Sigmoid colon (tissue), 6 donors: ENCODE measurements at regions not wholly inside any gene's neighbourhood (a gene's known extent, or its start where the extent isn't known, plus 50 kb on each side); places are given as distances from the start of the nearest gene placed in this dataset.

Experiments used
- DNase-seq: peaks from one replicate; pipeline ENCODE4 v3.0.0-alpha.2; 2019
- H3K27ac ChIP-seq, 4 donors: fragments of 200-600 bp; sonication (generic); one replicate each; pipeline ENCODE4 v1.5.1; 2016 to 2019; ENCODE audit warnings: mild to moderate bottlenecking in 1 of 4
- H3K27me3 ChIP-seq, 3 donors: fragments of 200-600 bp; sonication (generic); one replicate each; pipeline ENCODE4 v1.5.1; 2019; ENCODE audit warnings: mild to moderate bottlenecking in 1 of 3
- H3K36me3 ChIP-seq, 4 donors: fragments of 200-600 bp; sonication (generic); one replicate each; pipeline ENCODE4 v1.5.1; 2016 to 2019
- H3K4me1 ChIP-seq, 4 donors: fragments of 200-600 bp; sonication (generic); one replicate each; pipeline ENCODE4 v1.5.1; 2017 to 2019
- H3K4me3 ChIP-seq, 4 donors: fragments of 200-600 bp; sonication (generic); one replicate each; pipeline ENCODE4 v1.5.1; 2017 to 2019; ENCODE audit warnings: mild to moderate bottlenecking in 2 of 4, moderate library complexity in 1 of 4
- H3K9me3 ChIP-seq, 4 donors: fragments of 200-600 bp in 3 of 4; sonication (generic) in 3 of 4; one replicate each; pipeline versions ENCODE4 v1.5.1 to v1.6.1; 2013 to 2019
- EP300 ChIP-seq, 4 donors: sonication (generic); formaldehyde crosslinking; IDR thresholded peaks; one replicate each; pipeline ENCODE4 v1.6.1; 2017; ENCODE audit warnings: antibody characterized with exemption in 4 of 4
- POLR2A ChIP-seq, 2 donors: fragments of 450-650 bp; IDR thresholded peaks; one replicate each; pipeline ENCODE4 v1.6.1; 2016; ENCODE audit warnings: antibody characterized with exemption in 2 of 2, mild to moderate bottlenecking in 2 of 2, moderate library complexity in 2 of 2
- POLR2AphosphoS5 ChIP-seq, 4 donors: sonication (generic); formaldehyde crosslinking; IDR thresholded peaks; one replicate each; pipeline ENCODE4 v1.6.1; 2017; ENCODE audit warnings: antibody characterized with exemption in 4 of 4
- WGBS, 2 donors: extraction: QIAGEN DNeasy Blood & Tissue Kit; methylation state at CpG; one replicate each; pipeline ENCODE4 v1.1.7; 2013; 5-methylcytosine and 5-hydroxymethylcytosine counted together
- intact Hi-C: fragments of 100-400 bp; cut with DNase I; formaldehyde crosslinking; loops from one replicate; pipeline ENCODE4 v1.15.1; 2023
- TF ChIP-seq, protein P1 (sequence below), 4 experiments: fragments of 450-650 bp in 3 of 4; fragments of 200-600 bp in 1 of 4; IDR thresholded peaks; one replicate each; pipeline ENCODE4 v1.5.1; 2016 to 2019; ENCODE audit warnings: antibody characterized with exemption in 4 of 4, mild to moderate bottlenecking in 3 of 4, moderate library complexity in 2 of 4
- donor health status: healthy with polysubstance abuse.
- donor health status: healthy.

DNA sequence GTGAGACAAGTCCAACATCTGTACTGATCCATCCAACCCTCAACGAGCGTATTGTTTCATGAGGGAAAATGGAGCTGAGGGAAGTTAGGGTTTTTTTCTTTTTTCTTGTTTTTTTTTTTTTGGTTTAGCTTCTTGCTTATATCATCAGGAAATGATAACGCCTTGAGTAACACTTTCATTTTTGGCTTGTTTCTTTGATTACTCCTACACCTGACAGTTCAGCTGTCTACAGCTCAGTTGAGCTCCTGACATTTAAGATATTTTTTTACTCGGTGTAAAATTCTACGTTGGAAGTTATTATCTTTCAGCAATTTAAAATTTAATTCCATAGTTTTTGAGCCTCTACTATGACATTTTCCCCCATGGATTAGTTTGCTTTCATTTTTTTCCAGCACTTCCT, 691.0 kb upstream of the HTR2C start:
- intact Hi-C loops, result no loop called here
- 77 to 91% methylated on average over 5 of the region's 5 CpGs for WGBS, 2 donors
- no peaks in the 10 kb centered on the region for H3K36me3 ChIP-seq

GRCh38 chrX:113892401-113892800, 691.5 kb upstream of the HTR2C start:
- Histone ChIP-seq H3K27me3 (no peaks in the 10 kb centered on the region), H3K4me3 (no peak overlapping the region), H3K36me3 (no peaks in the 10 kb centered on the region), H3K27ac (no peak overlapping the region), H3K9me3 (no peaks in the 10 kb centered on the region), H3K4me1 (no peaks in the 10 kb centered on the region)
- WGBS, 2 donors, result 91% methylated on average over 1 of the region's 1 CpG
- no peak for DNase-seq
- TF ChIP-seq POLR2A (IDR thresholded peaks at IDR 0.05), result no peak
- no peak for TF ChIP-seq EP300 (IDR thresholded peaks at IDR 0.05)
- TF ChIP-seq, protein P1, sequence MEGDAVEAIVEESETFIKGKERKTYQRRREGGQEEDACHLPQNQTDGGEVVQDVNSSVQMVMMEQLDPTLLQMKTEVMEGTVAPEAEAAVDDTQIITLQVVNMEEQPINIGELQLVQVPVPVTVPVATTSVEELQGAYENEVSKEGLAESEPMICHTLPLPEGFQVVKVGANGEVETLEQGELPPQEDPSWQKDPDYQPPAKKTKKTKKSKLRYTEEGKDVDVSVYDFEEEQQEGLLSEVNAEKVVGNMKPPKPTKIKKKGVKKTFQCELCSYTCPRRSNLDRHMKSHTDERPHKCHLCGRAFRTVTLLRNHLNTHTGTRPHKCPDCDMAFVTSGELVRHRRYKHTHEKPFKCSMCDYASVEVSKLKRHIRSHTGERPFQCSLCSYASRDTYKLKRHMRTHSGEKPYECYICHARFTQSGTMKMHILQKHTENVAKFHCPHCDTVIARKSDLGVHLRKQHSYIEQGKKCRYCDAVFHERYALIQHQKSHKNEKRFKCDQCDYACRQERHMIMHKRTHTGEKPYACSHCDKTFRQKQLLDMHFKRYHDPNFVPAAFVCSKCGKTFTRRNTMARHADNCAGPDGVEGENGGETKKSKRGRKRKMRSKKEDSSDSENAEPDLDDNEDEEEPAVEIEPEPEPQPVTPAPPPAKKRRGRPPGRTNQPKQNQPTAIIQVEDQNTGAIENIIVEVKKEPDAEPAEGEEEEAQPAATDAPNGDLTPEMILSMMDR (IDR thresholded peaks at IDR 0.05), result no peak
- no peak for TF ChIP-seq POLR2AphosphoS5 (IDR thresholded peaks at IDR 0.05)
- intact Hi-C loops, result no loop called here

More for the DNA sequence above, 691.0 kb upstream of the HTR2C start:
- Histone ChIP-seq H3K4me1 (no peaks in the 10 kb centered on the region), H3K4me3 (no peak overlapping the region), H3K27ac (no peak overlapping the region), H3K9me3 (no peaks in the 10 kb centered on the region), H3K27me3 (no peaks in the 10 kb centered on the region)
- DNase-seq, result no peak
- TF ChIP-seq, protein P1 (IDR thresholded peaks at IDR 0.05), result no peak
- no peak for TF ChIP-seq POLR2AphosphoS5 (IDR thresholded peaks at IDR 0.05)
- no peak for TF ChIP-seq POLR2A (IDR thresholded peaks at IDR 0.05)
- no peak for TF ChIP-seq EP300 (IDR thresholded peaks at IDR 0.05)

DNA sequence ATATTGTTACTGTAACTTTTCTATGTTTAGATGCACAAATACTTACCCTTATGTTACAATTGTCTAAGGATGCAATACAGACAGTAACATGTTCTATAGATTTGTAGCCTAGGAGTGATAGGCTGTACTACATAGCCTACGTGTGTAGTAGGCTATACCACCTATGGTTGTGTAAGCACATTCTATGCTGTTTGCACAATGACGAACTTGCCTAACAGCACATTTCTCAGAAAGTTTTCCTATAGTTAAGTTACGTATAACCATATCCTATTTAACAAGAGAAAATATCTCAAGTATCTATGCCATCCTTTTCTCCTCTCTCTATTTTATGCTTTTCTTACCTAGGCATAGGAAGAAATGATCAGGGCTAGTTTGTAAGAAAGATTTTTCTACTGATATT, 710.8 kb upstream of the HTR2C start:
- Histone ChIP-seq H3K9me3 (no peaks in the 10 kb centered on the region), H3K4me1 (no peaks in the 10 kb centered on the region), H3K4me3 (no peak overlapping the region), H3K27me3 (no peaks in the 10 kb centered on the region), H3K36me3 (no peaks in the 10 kb centered on the region), H3K27ac (no peak overlapping the region)
- TF ChIP-seq EP300 (IDR thresholded peaks at IDR 0.05) (no peak), POLR2A (IDR thresholded peaks at IDR 0.05) (no peak), POLR2AphosphoS5 (IDR thresholded peaks at IDR 0.05) (no peak)
- TF ChIP-seq, protein P1 (IDR thresholded peaks at IDR 0.05), result no peak
- WGBS, 2 donors, result 91 to 94% methylated on average over 3 of the region's 3 CpGs
- intact Hi-C loops, result no loop called here
- no peak for DNase-seq

- Histone ChIP-seq H3K27ac (no peak overlapping the region), H3K27me3 (no peaks in the 10 kb centered on the region), H3K4me1 (no peaks in the 10 kb centered on the region), H3K4me3 (no peak overlapping the region), H3K36me3 (no peaks in the 10 kb centered on the region), H3K9me3 (no peaks in the 10 kb centered on the region)
- no peak for DNase-seq
- intact Hi-C loops, result loop anchor here (10.0 kb wide), 1 partner anchor 64 kb away; no protein-coding TSS in a partner anchor
- no peak for TF ChIP-seq POLR2AphosphoS5 (IDR thresholded peaks at IDR 0.05)
- no peak for TF ChIP-seq POLR2A (IDR thresholded peaks at IDR 0.05)
- no peak for TF ChIP-seq EP300 (IDR thresholded peaks at IDR 0.05)
- TF ChIP-seq, protein P1 (IDR thresholded peaks at IDR 0.05), result no peak
- 69 to 89% methylated on average over 3 of the region's 3 CpGs for WGBS, 2 donors
These were observed 715.2 kb upstream of the HTR2C start for GRCh38 chrX:113868711-113869110.

DNA sequence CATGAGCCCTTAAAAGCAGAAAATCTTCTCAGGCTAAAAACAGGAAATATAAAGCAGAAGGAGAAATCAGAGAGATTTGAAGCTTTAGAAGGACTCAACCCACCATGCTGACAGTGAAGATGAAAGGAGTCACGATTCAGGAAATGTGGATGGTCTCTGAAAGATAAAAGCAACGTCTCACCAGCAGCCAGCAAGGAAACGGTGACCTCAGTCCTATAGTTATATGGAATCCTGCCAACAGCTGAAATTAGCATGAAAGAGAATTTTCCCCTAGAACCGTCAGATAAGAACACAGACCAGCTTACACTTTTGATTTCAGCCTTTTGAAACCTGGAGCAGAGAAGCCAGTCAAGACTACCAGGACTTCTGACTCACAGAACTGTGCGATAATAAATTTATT, 715.7 kb upstream of the HTR2C start:
- TF ChIP-seq, protein P1 (IDR thresholded peaks at IDR 0.05), result no peak
- TF ChIP-seq POLR2AphosphoS5 (IDR thresholded peaks at IDR 0.05) (no peak), EP300 (IDR thresholded peaks at IDR 0.05) (no peak), POLR2A (IDR thresholded peaks at IDR 0.05) (no peak)
- no peak overlapping the region for H3K27ac ChIP-seq
- intact Hi-C loops, result loop anchor here (10.0 kb wide), 1 partner anchor 63 kb away; no protein-coding TSS in a partner anchor
- no peaks in the 10 kb centered on the region for H3K27me3 ChIP-seq
- H3K9me3 ChIP-seq, result no peaks in the 10 kb centered on the region
- H3K36me3 ChIP-seq, result no peaks in the 10 kb centered on the region
- no peak for DNase-seq
- no peak overlapping the region for H3K4me3 ChIP-seq
- WGBS, 2 donors, result 17 to 60% methylated on average over 5 of the region's 5 CpGs
- H3K4me1 ChIP-seq, result no peaks in the 10 kb centered on the region
